CD14-positive monocyte (primary cell): ENCODE measurements at regions not wholly inside any gene's neighbourhood (a gene's known extent, or its start where the extent isn't known, plus 50 kb on each side); places are given as distances from the start of the nearest gene placed in this dataset.

ENCODE experiments used
- DNase-seq, 3 donors: peaks; one replicate each; pipeline ENCODE4 v3.0.0-alpha.2; 2011 to 2022
- H2AFZ ChIP-seq: 2 replicates; pipeline ENCODE4 v1.6.0; 2012; ENCODE audit warnings: mild to moderate bottlenecking, low read depth, low read length, inconsistent platforms; ENCODE audit not compliant: insufficient read depth, poor library complexity, severe bottlenecking
- H3K27ac ChIP-seq, 2 donors: 1 replicate in 1 of 2; 2 replicates in 1 of 2; pipeline ENCODE4 v1.5.1; 2012 to 2013; ENCODE audit warnings: low read length in 2 of 2, control low read depth in 1 of 2, inconsistent platforms in 1 of 2, low read depth in 1 of 2, mild to moderate bottlenecking in 1 of 2
- H3K27me3 ChIP-seq, 2 donors: one replicate each; pipeline versions ENCODE4 v1.6.0 to v1.6.1; 2011 to 2013; ENCODE audit warnings: low read length in 2 of 2; ENCODE audit not compliant: control insufficient read depth in 2 of 2, insufficient read depth in 2 of 2
- H3K36me3 ChIP-seq, 2 donors: replicated peaks in 1 of 2; 1 replicate in 1 of 2; 2 replicates in 1 of 2; pipeline versions ENCODE4 v1.5.1 to v1.6.1; 2012 to 2013; ENCODE audit warnings: low read length in 2 of 2, control low read depth in 1 of 2, inconsistent platforms in 1 of 2, mild to moderate bottlenecking in 1 of 2; ENCODE audit not compliant: insufficient read depth in 2 of 2, control insufficient read depth in 1 of 2
- H3K4me1 ChIP-seq, 2 donors: 1 replicate in 1 of 2; 2 replicates in 1 of 2; pipeline versions ENCODE4 v1.5.1 to v1.6.1; 2012 to 2013; ENCODE audit warnings: low read length in 2 of 2, control low read depth in 1 of 2, inconsistent platforms in 1 of 2, mild to moderate bottlenecking in 1 of 2, moderate library complexity in 1 of 2; ENCODE audit not compliant: insufficient read depth in 2 of 2, control insufficient read depth in 1 of 2
- H3K4me2 ChIP-seq: replicated peaks from 2 replicates; pipeline ENCODE3; 2012; ENCODE audit warnings: low read length, moderate library complexity, mild to moderate bottlenecking; ENCODE audit not compliant: poor library complexity, severe bottlenecking; ENCODE audit errors: extremely low read depth
- H3K4me3 ChIP-seq, 3 experiments: fragments of 200-600 bp in 1 of 3; sonication (generic) in 1 of 3; replicated peaks in 1 of 3; 1 replicate in 2 of 3; 2 replicates in 1 of 3; pipeline ENCODE4 v1.5.1; 2011 to 2013; ENCODE audit warnings: low read length in 3 of 3, mild to moderate bottlenecking in 3 of 3, control low read depth in 2 of 3, low read depth in 2 of 3, inconsistent platforms in 1 of 3, moderate library complexity in 1 of 3
- H3K79me2 ChIP-seq: 2 replicates; pipeline ENCODE4 v1.6.0; 2012; ENCODE audit warnings: mild to moderate bottlenecking, control low read depth, inconsistent platforms, low read length, moderate library complexity; ENCODE audit not compliant: insufficient read depth
- H3K9ac ChIP-seq: 2 replicates; pipeline ENCODE4 v1.6.0; 2017; ENCODE audit warnings: low read length, mild to moderate bottlenecking; ENCODE audit not compliant: insufficient read depth, poor library complexity, severe bottlenecking
- H3K9me3 ChIP-seq, 2 donors: replicated peaks in 1 of 2; 1 replicate in 1 of 2; 2 replicates in 1 of 2; pipeline versions ENCODE4 v1.5.1 to v1.6.1; 2012 to 2013; ENCODE audit warnings: low read length in 2 of 2, control low read depth in 1 of 2; ENCODE audit not compliant: control insufficient read depth in 1 of 2, insufficient read depth in 1 of 2
- H4K20me1 ChIP-seq: 2 replicates; pipeline ENCODE4 v1.6.0; 2012; ENCODE audit warnings: mild to moderate bottlenecking, low read length, control low read depth, moderate library complexity; ENCODE audit not compliant: insufficient read depth
- H3K27ac Mint-ChIP-seq, 7 donors: one replicate each; pipeline ENCODE4 v1.8.0; 2020; ENCODE audit warnings: mild to moderate bottlenecking in 7 of 7, mixed read lengths in 7 of 7, moderate library complexity in 6 of 7, inconsistent platforms in 2 of 7
- H3K27me3 Mint-ChIP-seq, 3 donors: one replicate each; pipeline ENCODE4 v1.8.0; 2021 to 2022; ENCODE audit warnings: low read depth in 3 of 3, mild to moderate bottlenecking in 3 of 3, mixed read lengths in 3 of 3, moderate library complexity in 3 of 3, inconsistent platforms in 1 of 3
- H3K36me3 Mint-ChIP-seq, 2 donors: one replicate each; pipeline ENCODE4 v1.8.0; 2020; ENCODE audit warnings: mixed read lengths in 2 of 2, inconsistent platforms in 1 of 2, mild to moderate bottlenecking in 1 of 2
- H3K4me1 Mint-ChIP-seq: one replicate; pipeline ENCODE4 v1.8.0; 2020; ENCODE audit warnings: mild to moderate bottlenecking, mixed read lengths
- H3K4me3 Mint-ChIP-seq, 2 donors: one replicate each; pipeline ENCODE4 v1.8.0; 2020; ENCODE audit warnings: mild to moderate bottlenecking in 2 of 2, mixed read lengths in 2 of 2, moderate library complexity in 1 of 2
- H3K9me3 Mint-ChIP-seq, 7 donors: one replicate each; pipeline ENCODE4 v1.8.0; 2020 to 2022; ENCODE audit warnings: mixed read lengths in 7 of 7, mild to moderate bottlenecking in 6 of 7, moderate library complexity in 6 of 7, inconsistent platforms in 2 of 7
- CTCF ChIP-seq: fragments of 200-600 bp; IDR thresholded peaks from one replicate; pipeline ENCODE4 v1.8.0; 2022; ENCODE audit warnings: antibody characterized with exemption, mild to moderate bottlenecking
- WGBS: methylation state at CpG from one replicate; pipeline ENCODE4 v1.1.5; 2013; ENCODE audit warnings: missing lambda C conversion rate; ENCODE audit not compliant: insufficient coverage; 5-methylcytosine and 5-hydroxymethylcytosine counted together
- intact Hi-C, 2 donors: fragments of 100-400 bp; cut with micrococcal nuclease; formaldehyde crosslinking; loops; one replicate each; pipeline versions ENCODE4 v1.15.0 to v1.15.1; 2023

DNA sequence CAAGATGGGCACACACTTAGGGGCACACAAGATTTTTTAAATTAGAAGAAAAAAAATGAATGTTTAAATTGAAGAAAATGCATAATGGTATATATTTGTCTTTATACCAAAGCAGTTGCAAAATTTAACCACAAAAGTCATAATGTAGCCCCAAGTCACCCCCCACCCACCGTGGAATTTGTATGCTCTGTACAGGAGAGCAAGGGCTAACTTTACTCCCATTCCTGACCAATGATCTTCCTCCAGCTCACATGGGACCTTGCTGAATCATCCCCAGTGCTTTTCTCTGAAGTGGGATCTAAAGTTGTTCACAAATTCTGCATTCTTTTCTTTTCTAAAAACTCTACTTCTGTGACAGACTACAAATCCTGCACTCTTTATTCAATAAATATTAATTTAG is 597.0 kb downstream of the UQCRFS1 start:
- Histone ChIP-seq H4K20me1 (no peaks in the 10 kb centered on the region), H3K27me3 (no peaks in the 10 kb centered on the region), H3K79me2 (no peaks in the 10 kb centered on the region), H3K9me3 (peaks cover 41 to 47% of the 10 kb centered on the region in 2 donors), H3K4me3 (no peak overlapping the region), H3K36me3 (no peaks in the 10 kb centered on the region), H3K9ac (no peak overlapping the region), H3K4me2 (no peak overlapping the region), H3K27ac (no peak overlapping the region), H2AFZ (no peak overlapping the region), H3K4me1 (no peaks in the 10 kb centered on the region)
- Mint-ChIP-seq H3K27me3 (peaks cover 0 to 2% (median 2%) of the 10 kb centered on the region in 3 donors), H3K9me3 (peaks cover 21 to 57% (median 42%) of the 10 kb centered on the region in 7 donors), H3K4me3 (no peak overlapping the region), H3K36me3 (no peaks in the 10 kb centered on the region), H3K4me1 (no peaks in the 10 kb centered on the region), H3K27ac (no peak overlapping the region)
- WGBS, result no CpG with 5 or more reads among the region's 1 CpG
- no peak for DNase-seq
- intact Hi-C loops, result no loop called here
- TF ChIP-seq CTCF, result no peak

DNA sequence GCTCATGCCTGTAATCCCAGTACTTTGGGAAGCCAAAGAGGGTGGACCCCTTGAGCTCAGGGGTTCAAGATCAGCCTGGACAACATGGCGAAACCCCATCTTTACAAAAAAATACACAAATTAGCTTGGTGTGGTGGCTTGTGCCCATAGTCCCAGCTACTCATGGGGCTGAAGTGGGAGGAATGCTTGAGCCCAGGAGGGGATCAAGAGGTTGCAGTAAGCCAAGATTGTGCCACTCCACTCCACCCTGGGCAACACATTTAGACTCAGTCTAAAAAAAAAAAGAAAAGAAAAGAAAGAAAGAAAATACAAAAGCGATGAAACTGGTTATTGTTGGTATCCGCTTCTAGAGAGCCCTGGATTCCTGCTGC is 597.4 kb downstream of the UQCRFS1 start:
- TF ChIP-seq CTCF, result no peak
- Mint-ChIP-seq H3K27me3 (peaks cover 0 to 2% (median 2%) of the 10 kb centered on the region in 3 donors), H3K4me1 (no peaks in the 10 kb centered on the region), H3K4me3 (no peak overlapping the region), H3K36me3 (no peaks in the 10 kb centered on the region), H3K9me3 (peaks cover 21 to 60% (median 43%) of the 10 kb centered on the region in 7 donors), H3K27ac (no peak overlapping the region)
- H3K79me2 ChIP-seq, result no peaks in the 10 kb centered on the region
- no peak overlapping the region for H3K4me2 ChIP-seq
- H3K36me3 ChIP-seq, result no peaks in the 10 kb centered on the region
- DNase-seq, result no peak
- no peaks in the 10 kb centered on the region for H3K4me1 ChIP-seq
- no peak overlapping the region for H2AFZ ChIP-seq
- no peak overlapping the region for H3K9ac ChIP-seq
- intact Hi-C loops, result no loop called here
- no peaks in the 10 kb centered on the region for H4K20me1 ChIP-seq
- H3K27me3 ChIP-seq, result no peaks in the 10 kb centered on the region
- no peak overlapping the region for H3K4me3 ChIP-seq
- H3K9me3 ChIP-seq, result peaks cover 46 to 47% of the 10 kb centered on the region in 2 donors
- no peak overlapping the region for H3K27ac ChIP-seq
- 92% methylated on average over 2 of the region's 3 CpGs for WGBS
